GM18511 (cell line): ENCODE measurements at regions not wholly inside any gene's neighbourhood (a gene's known extent, or its start where the extent isn't known, plus 50 kb on each side); places are given as distances from the start of the nearest gene placed in this dataset.

ENCODE experiments used
- ATAC-seq: cut with Tn5 transposase; IDR thresholded peaks from one replicate; pipeline ENCODE4 v1.9.1; 2021; ENCODE audit warnings: mild to moderate bottlenecking, moderate library complexity; ENCODE audit not compliant: unreplicated experiment

GRCh38 chr13:70430256-70430655 is 322.0 kb upstream of the KLHL1 start:
- ATAC-seq: no peak

GRCh38 chr13:70424928-70425327 is 316.7 kb upstream of the KLHL1 start:
- ATAC-seq: no peak

GRCh38 chr13:70424428-70424827 is 316.2 kb upstream of the KLHL1 start:
- no peak for ATAC-seq

GRCh38 chr13:70415136-70415535 is 306.9 kb upstream of the KLHL1 start:
- ATAC-seq: no peak

- ATAC-seq: no peak
Observed at GRCh38 chr13:70408865-70409264, 300.6 kb upstream of the KLHL1 start.

GRCh38 chr13:70407486-70407885 is 299.2 kb upstream of the KLHL1 start:
- ATAC-seq: no peak

GRCh38 chr13:70405266-70405665 is 297.0 kb upstream of the KLHL1 start:
- ATAC-seq: no peak

- ATAC-seq: no peak
Observed at GRCh38 chr13:70394031-70394548, 285.8 kb upstream of the KLHL1 start.

- no peak for ATAC-seq
Observed at GRCh38 chr13:70391678-70392077, 283.4 kb upstream of the KLHL1 start.

- ATAC-seq: no peak
Observed at GRCh38 chr13:70390968-70391367, 282.7 kb upstream of the KLHL1 start.

GRCh38 chr13:70390064-70390463 is 281.8 kb upstream of the KLHL1 start:
- ATAC-seq: no peak

- ATAC-seq: no peak
Observed at GRCh38 chr13:70388935-70389334, 280.7 kb upstream of the KLHL1 start.

GRCh38 chr13:70386919-70387318 is 278.7 kb upstream of the KLHL1 start:
- ATAC-seq: no peak

- ATAC-seq: no peak
Observed at GRCh38 chr13:70385852-70386251, 277.6 kb upstream of the KLHL1 start.

- no peak for ATAC-seq
Observed at GRCh38 chr13:70384156-70384555, 275.9 kb upstream of the KLHL1 start.

GRCh38 chr13:70380809-70381208 is 272.6 kb upstream of the KLHL1 start:
- no peak for ATAC-seq

GRCh38 chr13:70375718-70376117 is 267.5 kb upstream of the KLHL1 start:
- ATAC-seq: no peak

GRCh38 chr13:70370924-70371323 is 262.7 kb upstream of the KLHL1 start:
- ATAC-seq: no peak

- ATAC-seq: no peak
Observed at GRCh38 chr13:70366720-70367119, 258.5 kb upstream of the KLHL1 start.

GRCh38 chr13:70363991-70364390 is 255.7 kb upstream of the KLHL1 start:
- ATAC-seq: no peak

GRCh38 chr13:70362820-70363570 is 254.7 kb upstream of the KLHL1 start:
- no peak for ATAC-seq

GRCh38 chr13:70357031-70357430 is 248.8 kb upstream of the KLHL1 start:
- ATAC-seq: no peak

GRCh38 chr13:70353096-70353495 is 244.8 kb upstream of the KLHL1 start:
- no peak for ATAC-seq
